ENCODE measurements at regions not wholly inside any gene's neighbourhood (a gene's known extent, or its start where the extent isn't known, plus 50 kb on each side); places are given as distances from the start of the nearest gene placed in this dataset.

GRCh38 chr6:105568142-105568541, 165.3 kb upstream of the PREP start:
- TF ChIP-seq MAX (IDR thresholded peaks at IDR 0.05) (no peak), CTCF (IDR thresholded peaks at IDR 0.05; ENCODE audit: low read depth, low read length, missing input control) (no peak), RXRA (IDR thresholded peaks at IDR 0.05) (no peak), RAD21 (IDR thresholded peaks at IDR 0.05) (no peak), JUND (IDR thresholded peaks at IDR 0.05) (no peak), TAF1 (conservative IDR thresholded peaks at IDR 0.05) (no peak), EGR1 (IDR thresholded peaks at IDR 0.05; ENCODE audit: low read depth in 2 of 2) (no peak), HNF4G (IDR thresholded peaks at IDR 0.05) (no peak), GABPA (IDR thresholded peaks at IDR 0.05 in 1 of 2, conservative IDR thresholded peaks at IDR 0.05 in 1 of 2) (no peak), HNF4A (conservative IDR thresholded peaks at IDR 0.05) (no peak), YY1 (IDR thresholded peaks at IDR 0.05) (no peak)
- TF ChIP-seq, protein P1, sequence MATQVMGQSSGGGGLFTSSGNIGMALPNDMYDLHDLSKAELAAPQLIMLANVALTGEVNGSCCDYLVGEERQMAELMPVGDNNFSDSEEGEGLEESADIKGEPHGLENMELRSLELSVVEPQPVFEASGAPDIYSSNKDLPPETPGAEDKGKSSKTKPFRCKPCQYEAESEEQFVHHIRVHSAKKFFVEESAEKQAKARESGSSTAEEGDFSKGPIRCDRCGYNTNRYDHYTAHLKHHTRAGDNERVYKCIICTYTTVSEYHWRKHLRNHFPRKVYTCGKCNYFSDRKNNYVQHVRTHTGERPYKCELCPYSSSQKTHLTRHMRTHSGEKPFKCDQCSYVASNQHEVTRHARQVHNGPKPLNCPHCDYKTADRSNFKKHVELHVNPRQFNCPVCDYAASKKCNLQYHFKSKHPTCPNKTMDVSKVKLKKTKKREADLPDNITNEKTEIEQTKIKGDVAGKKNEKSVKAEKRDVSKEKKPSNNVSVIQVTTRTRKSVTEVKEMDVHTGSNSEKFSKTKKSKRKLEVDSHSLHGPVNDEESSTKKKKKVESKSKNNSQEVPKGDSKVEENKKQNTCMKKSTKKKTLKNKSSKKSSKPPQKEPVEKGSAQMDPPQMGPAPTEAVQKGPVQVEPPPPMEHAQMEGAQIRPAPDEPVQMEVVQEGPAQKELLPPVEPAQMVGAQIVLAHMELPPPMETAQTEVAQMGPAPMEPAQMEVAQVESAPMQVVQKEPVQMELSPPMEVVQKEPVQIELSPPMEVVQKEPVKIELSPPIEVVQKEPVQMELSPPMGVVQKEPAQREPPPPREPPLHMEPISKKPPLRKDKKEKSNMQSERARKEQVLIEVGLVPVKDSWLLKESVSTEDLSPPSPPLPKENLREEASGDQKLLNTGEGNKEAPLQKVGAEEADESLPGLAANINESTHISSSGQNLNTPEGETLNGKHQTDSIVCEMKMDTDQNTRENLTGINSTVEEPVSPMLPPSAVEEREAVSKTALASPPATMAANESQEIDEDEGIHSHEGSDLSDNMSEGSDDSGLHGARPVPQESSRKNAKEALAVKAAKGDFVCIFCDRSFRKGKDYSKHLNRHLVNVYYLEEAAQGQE (IDR thresholded peaks at IDR 0.05) = no peak
